ENCODE measurements at regions not wholly inside any gene's neighbourhood (a gene's known extent, or its start where the extent isn't known, plus 50 kb on each side); places are given as distances from the start of the nearest gene placed in this dataset.

DNA sequence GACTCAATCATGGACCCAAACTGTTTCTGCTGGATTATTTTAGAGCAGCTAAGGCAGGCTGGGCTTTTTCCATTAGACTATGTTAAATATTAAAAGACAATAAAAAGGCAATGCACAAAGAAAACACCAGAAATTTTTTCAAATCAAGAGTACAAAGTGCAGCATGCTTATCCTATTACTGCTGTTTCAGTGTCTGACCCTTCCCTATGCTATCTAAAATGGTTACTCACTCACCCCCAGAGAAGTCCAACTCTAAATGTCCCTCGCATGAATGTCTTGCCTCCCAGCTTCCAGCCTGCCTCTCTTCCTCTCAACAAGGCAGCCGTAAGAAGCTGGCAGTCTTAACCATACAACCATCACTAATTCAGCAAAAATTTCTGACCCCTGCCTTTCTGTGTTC is 108.7 kb upstream of the SYT6 start:
- TF ChIP-seq, protein P1, sequence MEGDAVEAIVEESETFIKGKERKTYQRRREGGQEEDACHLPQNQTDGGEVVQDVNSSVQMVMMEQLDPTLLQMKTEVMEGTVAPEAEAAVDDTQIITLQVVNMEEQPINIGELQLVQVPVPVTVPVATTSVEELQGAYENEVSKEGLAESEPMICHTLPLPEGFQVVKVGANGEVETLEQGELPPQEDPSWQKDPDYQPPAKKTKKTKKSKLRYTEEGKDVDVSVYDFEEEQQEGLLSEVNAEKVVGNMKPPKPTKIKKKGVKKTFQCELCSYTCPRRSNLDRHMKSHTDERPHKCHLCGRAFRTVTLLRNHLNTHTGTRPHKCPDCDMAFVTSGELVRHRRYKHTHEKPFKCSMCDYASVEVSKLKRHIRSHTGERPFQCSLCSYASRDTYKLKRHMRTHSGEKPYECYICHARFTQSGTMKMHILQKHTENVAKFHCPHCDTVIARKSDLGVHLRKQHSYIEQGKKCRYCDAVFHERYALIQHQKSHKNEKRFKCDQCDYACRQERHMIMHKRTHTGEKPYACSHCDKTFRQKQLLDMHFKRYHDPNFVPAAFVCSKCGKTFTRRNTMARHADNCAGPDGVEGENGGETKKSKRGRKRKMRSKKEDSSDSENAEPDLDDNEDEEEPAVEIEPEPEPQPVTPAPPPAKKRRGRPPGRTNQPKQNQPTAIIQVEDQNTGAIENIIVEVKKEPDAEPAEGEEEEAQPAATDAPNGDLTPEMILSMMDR (IDR thresholded peaks at IDR 0.05) = no peak
- TF ChIP-seq EP300 (IDR thresholded peaks at IDR 0.05) (no peak), POLR2AphosphoS5 (IDR thresholded peaks at IDR 0.05) (no peak)

All from esophagus muscularis mucosa (tissue), 4 donors.